CD4-positive, alpha-beta T cell (primary cell): ENCODE measurements at regions not wholly inside any gene's neighbourhood (a gene's known extent, or its start where the extent isn't known, plus 50 kb on each side); places are given as distances from the start of the nearest gene placed in this dataset.

ENCODE experiments used
- ATAC-seq: fragments of 200-7000 bp; cut with Tn5 transposase; one replicate; pipeline ENCODE4 v1.10.0; 2022; ENCODE audit warnings: mild to moderate bottlenecking; ENCODE audit not compliant: poor library complexity
- CTCF ChIA-PET: fragments of 350-600 bp; sonication (Branson Sonifier 250); formaldehyde crosslinking; loops from one replicate; lab custom pipeline; 2021; ENCODE audit warnings: antibody characterized with exemption, inconsistent platforms; lab: Charles Lee
- POLR2A ChIA-PET: fragments of 350-600 bp; sonication (Branson Sonifier 250); formaldehyde crosslinking; loops from one replicate; lab custom pipeline; 2021; ENCODE audit warnings: antibody characterized with exemption, inconsistent platforms; lab: Charles Lee
- DNase-seq, 14 experiments: peaks; one replicate each; pipeline ENCODE4 v3.0.0-alpha.2; 2013 to 2020; ENCODE audit warnings: mixed read lengths in 2 of 14
- H3K27ac ChIP-seq, 2 donors: one replicate each; pipeline versions ENCODE4 v1.5.1 to v1.7.0; 2013; ENCODE audit warnings: low read length in 2 of 2, low read depth in 1 of 2, mild to moderate bottlenecking in 1 of 2
- H3K27me3 ChIP-seq, 2 experiments: 1 replicate in 1 of 2; 2 replicates in 1 of 2; pipeline versions ENCODE4 v1.6.1 to v1.7.0; 2013; ENCODE audit warnings: low read length in 2 of 2, control low read depth in 1 of 2, mild to moderate bottlenecking in 1 of 2, moderate library complexity in 1 of 2; ENCODE audit not compliant: insufficient read depth in 2 of 2, control insufficient read depth in 1 of 2
- H3K36me3 ChIP-seq: one replicate; pipeline ENCODE4 v1.6.1; 2013; ENCODE audit warnings: low read length, control low read depth; ENCODE audit not compliant: insufficient read depth
- H3K4me1 ChIP-seq: one replicate; pipeline ENCODE4 v1.6.1; 2013; ENCODE audit warnings: low read length, control low read depth; ENCODE audit not compliant: insufficient read depth
- H3K4me3 ChIP-seq: one replicate; pipeline ENCODE4 v1.5.1; 2013; ENCODE audit warnings: mild to moderate bottlenecking, low read length, moderate library complexity
- H3K9me3 ChIP-seq, 2 experiments: 1 replicate in 1 of 2; 2 replicates in 1 of 2; pipeline versions ENCODE4 v1.6.1 to v1.7.0; 2013; ENCODE audit warnings: low read length in 2 of 2, mild to moderate bottlenecking in 2 of 2, control low read depth in 1 of 2, moderate library complexity in 1 of 2; ENCODE audit not compliant: control insufficient read depth in 1 of 2, insufficient read depth in 1 of 2
- H3K27ac Mint-ChIP-seq: one replicate; pipeline ENCODE4 v1.8.0; 2020; ENCODE audit warnings: mixed read lengths
- H3K27me3 Mint-ChIP-seq: one replicate; pipeline ENCODE4 v1.8.0; 2021; ENCODE audit warnings: mixed read lengths
- H3K36me3 Mint-ChIP-seq: one replicate; pipeline ENCODE4 v1.8.0; 2021; ENCODE audit warnings: low read depth, mixed read lengths
- H3K4me1 Mint-ChIP-seq: one replicate; pipeline ENCODE4 v1.8.0; 2021; ENCODE audit warnings: low read depth, mixed read lengths
- H3K4me3 Mint-ChIP-seq: one replicate; pipeline ENCODE4 v1.8.0; 2020; ENCODE audit warnings: mild to moderate bottlenecking, mixed read lengths
- H3K9me3 Mint-ChIP-seq: one replicate; pipeline ENCODE4 v1.8.0; 2020; ENCODE audit warnings: mixed read lengths
- intact Hi-C, 2 experiments: fragments of 100-400 bp; cut with DNase I in 1 of 2; cut with micrococcal nuclease in 1 of 2; formaldehyde crosslinking; loops; one replicate each; pipeline versions ENCODE4 v1.15.1 to v1.9.0; 2023 to 2025; cut with DNase I, micrococcal nuclease
- TF ChIP-seq, protein P1 (sequence below): fragments of 200-600 bp; IDR thresholded peaks from one replicate; pipeline ENCODE4 v1.8.0; 2022; ENCODE audit warnings: antibody characterized with exemption, mild to moderate bottlenecking

DNA sequence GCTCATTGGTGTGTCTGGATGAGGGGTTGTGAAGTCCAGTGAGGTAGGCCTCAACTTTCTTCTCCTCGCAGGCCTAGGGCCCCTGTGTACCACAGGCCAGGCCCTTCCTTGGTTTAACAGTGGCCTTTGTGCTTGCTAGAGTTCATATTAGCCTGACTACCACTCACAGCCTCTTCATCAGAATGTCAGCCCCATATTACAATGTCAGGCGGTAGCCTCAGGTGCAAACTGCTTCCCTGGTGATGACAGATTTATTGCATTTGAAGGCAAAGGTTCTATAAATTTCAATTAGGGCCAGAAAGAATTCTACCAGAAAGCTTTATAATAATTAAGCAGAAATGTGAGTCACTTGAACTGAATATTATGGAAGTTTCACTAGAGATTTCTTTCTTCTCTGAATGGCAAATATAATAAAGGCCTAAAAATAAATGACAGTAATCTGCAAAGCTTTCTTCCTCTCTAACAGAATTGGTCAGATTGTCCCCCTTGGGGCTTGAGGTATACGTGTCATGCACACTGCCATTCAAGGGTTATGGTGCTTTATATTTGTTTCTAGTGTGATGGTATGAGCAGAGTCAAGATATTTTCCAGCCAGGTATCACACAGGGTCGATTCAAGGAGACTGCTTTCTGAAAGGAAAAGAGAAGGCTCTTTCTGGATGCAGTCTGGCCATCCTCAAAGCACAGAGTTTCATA is 210.3 kb downstream of the CWF19L2 start:
- peaks cover 4% of the 10 kb centered on the region for H3K27me3 Mint-ChIP-seq
- Histone ChIP-seq H3K4me3 (no peak overlapping the region), H3K36me3 (no peaks in the 10 kb centered on the region), H3K27ac (no peak overlapping the region), H3K9me3 (no peaks in the 10 kb centered on the region), H3K4me1 (no peaks in the 10 kb centered on the region), H3K27me3 (no peaks in the 10 kb centered on the region)
- H3K4me1 Mint-ChIP-seq: no peaks in the 10 kb centered on the region
- CTCF ChIA-PET: interaction anchor here (1.1 kb wide), 1 partner anchor 14 kb away, joined by 3 read pairs; no protein-coding TSS in a partner anchor
- no peak overlapping the region for H3K27ac Mint-ChIP-seq
- H3K9me3 Mint-ChIP-seq: no peaks in the 10 kb centered on the region
- intact Hi-C loops: no loop called here
- DNase-seq (no peak), ATAC-seq (no peak)
- POLR2A ChIA-PET: no interaction called here
- H3K36me3 Mint-ChIP-seq: no peaks in the 10 kb centered on the region
- TF ChIP-seq, protein P1, sequence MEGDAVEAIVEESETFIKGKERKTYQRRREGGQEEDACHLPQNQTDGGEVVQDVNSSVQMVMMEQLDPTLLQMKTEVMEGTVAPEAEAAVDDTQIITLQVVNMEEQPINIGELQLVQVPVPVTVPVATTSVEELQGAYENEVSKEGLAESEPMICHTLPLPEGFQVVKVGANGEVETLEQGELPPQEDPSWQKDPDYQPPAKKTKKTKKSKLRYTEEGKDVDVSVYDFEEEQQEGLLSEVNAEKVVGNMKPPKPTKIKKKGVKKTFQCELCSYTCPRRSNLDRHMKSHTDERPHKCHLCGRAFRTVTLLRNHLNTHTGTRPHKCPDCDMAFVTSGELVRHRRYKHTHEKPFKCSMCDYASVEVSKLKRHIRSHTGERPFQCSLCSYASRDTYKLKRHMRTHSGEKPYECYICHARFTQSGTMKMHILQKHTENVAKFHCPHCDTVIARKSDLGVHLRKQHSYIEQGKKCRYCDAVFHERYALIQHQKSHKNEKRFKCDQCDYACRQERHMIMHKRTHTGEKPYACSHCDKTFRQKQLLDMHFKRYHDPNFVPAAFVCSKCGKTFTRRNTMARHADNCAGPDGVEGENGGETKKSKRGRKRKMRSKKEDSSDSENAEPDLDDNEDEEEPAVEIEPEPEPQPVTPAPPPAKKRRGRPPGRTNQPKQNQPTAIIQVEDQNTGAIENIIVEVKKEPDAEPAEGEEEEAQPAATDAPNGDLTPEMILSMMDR: no peak
- H3K4me3 Mint-ChIP-seq: no peak overlapping the region

GRCh38 chr11:107243929-107244328 is 213.7 kb downstream of the CWF19L2 start:
- Histone ChIP-seq H3K9me3 (no peaks in the 10 kb centered on the region), H3K4me3 (no peak overlapping the region), H3K27ac (no peak overlapping the region), H3K27me3 (no peaks in the 10 kb centered on the region), H3K4me1 (no peaks in the 10 kb centered on the region), H3K36me3 (no peaks in the 10 kb centered on the region)
- ChIA-PET CTCF (no interaction called here), POLR2A (no interaction called here)
- Mint-ChIP-seq H3K4me3 (no peak overlapping the region), H3K27ac (no peak overlapping the region), H3K9me3 (peaks cover 2% of the 10 kb centered on the region), H3K4me1 (no peaks in the 10 kb centered on the region), H3K27me3 (peaks cover 4% of the 10 kb centered on the region), H3K36me3 (no peaks in the 10 kb centered on the region)
- DNase-seq: no peak
- intact Hi-C loops: no loop called here
- no peak for ATAC-seq
- TF ChIP-seq, protein P1: no peak

GRCh38 chr11:107232451-107232850 is 214.2 kb upstream of the GUCY1A2 start:
- no peaks in the 10 kb centered on the region for H3K27me3 ChIP-seq
- H3K9me3 ChIP-seq: peaks cover 0 to 4% of the 10 kb centered on the region in 2 experiments
- no peak overlapping the region for H3K27ac ChIP-seq
- TF ChIP-seq, protein P1: no peak
- no peak overlapping the region for H3K4me3 ChIP-seq
- no peaks in the 10 kb centered on the region for H3K36me3 ChIP-seq
- ChIA-PET POLR2A (no interaction called here), CTCF (no interaction called here)
- ATAC-seq: no peak
- H3K4me1 Mint-ChIP-seq: no peaks in the 10 kb centered on the region
- H3K36me3 Mint-ChIP-seq: no peaks in the 10 kb centered on the region
- no peak overlapping the region for H3K27ac Mint-ChIP-seq
- peaks cover 6% of the 10 kb centered on the region for H3K9me3 Mint-ChIP-seq
- H3K4me1 ChIP-seq: no peaks in the 10 kb centered on the region
- intact Hi-C loops: no loop called here
- H3K4me3 Mint-ChIP-seq: no peak overlapping the region
- no peaks in the 10 kb centered on the region for H3K27me3 Mint-ChIP-seq
- DNase-seq: no peak
